ENCODE measurements at regions not wholly inside any gene's neighbourhood (a gene's known extent, or its start where the extent isn't known, plus 50 kb on each side); places are given as distances from the start of the nearest gene placed in this dataset.

DNA sequence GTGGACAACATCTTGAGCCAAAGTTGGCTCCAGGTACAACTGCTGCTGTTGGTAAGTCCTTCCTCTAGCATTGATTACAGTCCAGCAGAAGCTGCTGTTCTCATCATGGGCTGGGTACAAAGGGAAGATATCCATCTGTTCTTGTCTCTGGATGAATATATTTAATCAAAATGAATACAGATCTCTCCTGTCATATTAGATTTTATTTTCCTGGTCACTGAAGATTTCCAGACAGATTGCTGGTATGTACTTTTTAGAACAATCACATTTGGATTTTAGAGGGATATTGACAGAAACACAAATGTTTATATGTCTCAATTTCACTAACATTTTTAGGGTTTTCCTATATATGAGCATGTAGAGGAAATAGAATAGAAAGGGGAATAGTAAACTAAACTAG, 155.4 kb upstream of the FHL2 start:
- TF ChIP-seq EP300 (IDR thresholded peaks at IDR 0.05; ENCODE audit: borderline replicate concordance): no peak
- no peak for TF ChIP-seq EGR1 (IDR thresholded peaks at IDR 0.05)
- TF ChIP-seq YY1 (IDR thresholded peaks at IDR 0.05; ENCODE audit: low read depth): no peak
- no peak for TF ChIP-seq TAF1 (IDR thresholded peaks at IDR 0.05; ENCODE audit: low read depth)
- TF ChIP-seq CEBPB (IDR thresholded peaks at IDR 0.05): no peak
- TF ChIP-seq, protein P1, sequence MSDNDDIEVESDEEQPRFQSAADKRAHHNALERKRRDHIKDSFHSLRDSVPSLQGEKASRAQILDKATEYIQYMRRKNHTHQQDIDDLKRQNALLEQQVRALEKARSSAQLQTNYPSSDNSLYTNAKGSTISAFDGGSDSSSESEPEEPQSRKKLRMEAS (IDR thresholded peaks at IDR 0.05): no peak
- TF ChIP-seq ZBTB7A (IDR thresholded peaks at IDR 0.05; ENCODE audit: low read depth): no peak
- no peak for TF ChIP-seq NFIC (IDR thresholded peaks at IDR 0.05)
- no peak for TF ChIP-seq TCF12 (IDR thresholded peaks at IDR 0.05; ENCODE audit: low read depth)
